GM19023 (cell line): ENCODE measurements at regions not wholly inside any gene's neighbourhood (a gene's known extent, or its start where the extent isn't known, plus 50 kb on each side); places are given as distances from the start of the nearest gene placed in this dataset.

Source experiments
- ATAC-seq: cut with Tn5 transposase; IDR thresholded peaks from one replicate; pipeline ENCODE4 v1.9.1; 2021; ENCODE audit warnings: mild to moderate bottlenecking, moderate library complexity; ENCODE audit not compliant: unreplicated experiment

GRCh38 chr2:223368481-223368880 is 233.7 kb downstream of the SCG2 start:
- ATAC-seq = no peak

GRCh38 chr2:223369889-223370288 is 232.3 kb downstream of the SCG2 start:
- no peak for ATAC-seq

GRCh38 chr2:223383315-223383714 is 218.8 kb downstream of the SCG2 start:
- ATAC-seq = no peak

- ATAC-seq = no peak
Observed at GRCh38 chr2:223386189-223386588, 216.0 kb downstream of the SCG2 start.

- ATAC-seq = no peak
Observed at GRCh38 chr2:223386984-223387383, 215.2 kb downstream of the SCG2 start.

GRCh38 chr2:223389624-223390023 is 212.5 kb downstream of the SCG2 start:
- ATAC-seq = no peak

GRCh38 chr2:223396993-223397392 is 205.2 kb downstream of the SCG2 start:
- no peak for ATAC-seq

GRCh38 chr2:223399357-223399957 is 202.7 kb downstream of the SCG2 start:
- ATAC-seq = no peak

GRCh38 chr2:223404616-223405015 is 197.5 kb downstream of the SCG2 start:
- no peak for ATAC-seq

- no peak for ATAC-seq
Observed at GRCh38 chr2:223414646-223415045, 187.5 kb downstream of the SCG2 start.

- ATAC-seq = no peak
Observed at GRCh38 chr2:223415071-223415470, 187.1 kb downstream of the SCG2 start.

GRCh38 chr2:223416815-223417610 is 185.1 kb downstream of the SCG2 start:
- ATAC-seq = no peak

- no peak for ATAC-seq
Observed at GRCh38 chr2:223418131-223418530, 184.0 kb downstream of the SCG2 start.

GRCh38 chr2:223418604-223419199 is 183.5 kb downstream of the SCG2 start:
- no peak for ATAC-seq

- ATAC-seq = no peak
Observed at GRCh38 chr2:223420048-223420447, 182.1 kb downstream of the SCG2 start.

GRCh38 chr2:223431479-223431878 is 170.7 kb downstream of the SCG2 start:
- no peak for ATAC-seq

- ATAC-seq = no peak
Observed at GRCh38 chr2:223433461-223433860, 168.7 kb downstream of the SCG2 start.

GRCh38 chr2:223437788-223438187 is 164.4 kb downstream of the SCG2 start:
- ATAC-seq = no peak

- ATAC-seq = no peak
Observed at GRCh38 chr2:223439184-223439583, 163.0 kb downstream of the SCG2 start.

GRCh38 chr2:223439786-223440185 is 162.4 kb downstream of the SCG2 start:
- ATAC-seq = no peak

GRCh38 chr2:223442847-223443246 is 159.3 kb downstream of the SCG2 start:
- no peak for ATAC-seq

- ATAC-seq = no peak
Observed at GRCh38 chr2:223450246-223450645, 151.9 kb downstream of the SCG2 start.
